HG02981 (cell line): ENCODE measurements at regions not wholly inside any gene's neighbourhood (a gene's known extent, or its start where the extent isn't known, plus 50 kb on each side); places are given as distances from the start of the nearest gene placed in this dataset.
"Not testable (repeated sequence)": the region's sequence is repeated elsewhere in the genome, so short reads cannot be mapped to it uniquely, and the experiment has no call there.

ENCODE experiments used
- ATAC-seq: cut with Tn5 transposase; IDR thresholded peaks from one replicate; pipeline ENCODE4 v1.9.1; 2021; ENCODE audit warnings: mild to moderate bottlenecking, moderate library complexity; ENCODE audit not compliant: unreplicated experiment

GRCh38 chr10:63833411-63834060 is 312.3 kb downstream of the REEP3 start:
- ATAC-seq: no peak

GRCh38 chr10:63836666-63837442 is 315.7 kb downstream of the REEP3 start:
- no peak for ATAC-seq

- no peak for ATAC-seq
Measured at GRCh38 chr10:63841761-63842160, 320.6 kb downstream of the REEP3 start.

GRCh38 chr10:63843107-63843506 is 321.9 kb downstream of the REEP3 start:
- no peak for ATAC-seq

GRCh38 chr10:63848871-63849270 is 327.7 kb downstream of the REEP3 start:
- not testable (repeated sequence) for ATAC-seq

GRCh38 chr10:63862860-63863259 is 341.7 kb downstream of the REEP3 start:
- no peak for ATAC-seq

GRCh38 chr10:63865210-63865609 is 344.0 kb downstream of the REEP3 start:
- ATAC-seq: no peak

- ATAC-seq: peak; percentile 91
Measured at GRCh38 chr10:63866075-63866746, 345.0 kb downstream of the REEP3 start.

GRCh38 chr10:63866747-63867140 is 345.5 kb downstream of the REEP3 start:
- peak; percentile 58 for ATAC-seq

GRCh38 chr10:63878428-63878827 is 357.2 kb downstream of the REEP3 start:
- no peak for ATAC-seq

GRCh38 chr10:63883861-63884260 is 362.7 kb downstream of the REEP3 start:
- ATAC-seq: no peak

GRCh38 chr10:63884426-63884825 is 363.2 kb downstream of the REEP3 start:
- no peak for ATAC-seq

- no peak for ATAC-seq
Measured at GRCh38 chr10:63885156-63885555, 364.0 kb downstream of the REEP3 start.

GRCh38 chr10:63886281-63887022 is 365.3 kb downstream of the REEP3 start:
- ATAC-seq: no peak

GRCh38 chr10:63887023-63887589 is 365.9 kb downstream of the REEP3 start:
- ATAC-seq: no peak

GRCh38 chr10:63887600-63888370 is 366.6 kb downstream of the REEP3 start:
- ATAC-seq: no peak

- ATAC-seq: no peak
Measured at GRCh38 chr10:63889803-63890202, 368.6 kb downstream of the REEP3 start.

GRCh38 chr10:63896992-63897391 is 375.8 kb downstream of the REEP3 start:
- ATAC-seq: no peak

- ATAC-seq: no peak
Measured at GRCh38 chr10:63899673-63900300, 378.6 kb downstream of the REEP3 start.

GRCh38 chr10:63901228-63901627 is 380.0 kb downstream of the REEP3 start:
- ATAC-seq: no peak
